Right cardiac atrium (tissue), 5 donors: ENCODE measurements at regions not wholly inside any gene's neighbourhood (a gene's known extent, or its start where the extent isn't known, plus 50 kb on each side); places are given as distances from the start of the nearest gene placed in this dataset.
A peak's percentile ranks its signal among the peaks of the same experiment; 100 is the strongest.

Source experiments
- ATAC-seq, 2 donors: fragments of 200-7000 bp; cut with Tn5 transposase; one replicate each; pipeline versions ENCODE4 v1.8.0 to v1.9.1; 2020; ENCODE audit warnings: moderate library complexity in 2 of 2, mild to moderate bottlenecking in 1 of 2
- DNase-seq, 3 donors: peaks; one replicate each; pipeline ENCODE4 v3.0.0-alpha.2; 2020
- H3K27ac ChIP-seq: one replicate; pipeline ENCODE4 v1.5.1; 2013; ENCODE audit warnings: mild to moderate bottlenecking, low read length, control low read depth, moderate library complexity
- H3K27me3 ChIP-seq: one replicate; pipeline ENCODE4 v1.6.1; 2013; ENCODE audit not compliant: control insufficient read depth, insufficient read depth
- H3K4me1 ChIP-seq: one replicate; pipeline ENCODE4 v1.6.1; 2013; ENCODE audit warnings: low read length; ENCODE audit not compliant: control insufficient read depth, insufficient read depth
- H3K4me3 ChIP-seq: one replicate; pipeline ENCODE4 v1.5.1; 2013; ENCODE audit warnings: low read length, control low read depth
- H3K9me3 ChIP-seq: one replicate; pipeline ENCODE4 v1.6.1; 2013; ENCODE audit warnings: low read length; ENCODE audit not compliant: control insufficient read depth
- WGBS: extraction: QIAGEN DNeasy Blood & Tissue Kit; methylation state at CpG from one replicate; pipeline ENCODE4 v1.1.7; 2013; 5-methylcytosine and 5-hydroxymethylcytosine counted together
- intact Hi-C, 4 donors: fragments of 100-400 bp; cut with DNase I; formaldehyde crosslinking; loops; one replicate each; pipeline versions ENCODE4 v1.11.0 to v1.14.0; 2022 to 2023
- donor health status: healthy with polysubstance abuse.
- donor health status: DM: no; HTN: yes; CAD: no.
- donor health status: DM: no; HTN: no; CAD: no.
- donor health status: DM: no; HTN: yes; CAD: no; lungs with severe emphysema.
- donor health status: DM: yes; HTN: yes; CAD: no.

- Histone ChIP-seq H3K9me3 (no peaks in the 10 kb centered on the region), H3K27me3 (no peaks in the 10 kb centered on the region), H3K4me1 (no peaks in the 10 kb centered on the region), H3K27ac (no peak overlapping the region), H3K4me3 (no peak overlapping the region)
- 85% methylated on average over 39 of the region's 39 CpGs for WGBS
- intact Hi-C loops = no loop called here
- ATAC-seq (no peak), DNase-seq (peak in 2 of 3 donors; percentile 20 to 46)
Observed at GRCh38 chr12:38154096-38155019, 162.2 kb upstream of the ALG10B start.

DNA sequence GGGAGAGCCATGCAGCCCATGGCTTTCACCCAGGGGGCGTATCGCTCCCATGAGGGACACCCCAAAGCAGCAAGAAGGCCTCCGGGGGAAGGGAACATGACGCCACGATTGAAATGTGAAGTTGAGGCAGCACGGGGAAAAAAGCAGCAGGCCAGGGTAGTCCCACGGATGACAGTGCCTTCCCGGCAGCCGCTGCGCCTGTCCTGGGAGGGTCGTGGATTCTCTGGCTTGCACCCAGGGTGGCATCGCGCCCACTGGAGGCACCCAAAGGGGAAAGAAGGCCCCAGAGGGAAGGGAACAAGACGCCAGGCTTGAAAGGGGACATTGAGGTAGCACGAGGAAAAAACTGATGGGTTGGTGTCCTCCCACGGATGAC, 161.6 kb upstream of the ALG10B start:
- intact Hi-C loops = no loop called here
- 84% methylated on average over 16 of the region's 16 CpGs for WGBS
- Histone ChIP-seq H3K9me3 (no peaks in the 10 kb centered on the region), H3K4me3 (no peak overlapping the region), H3K27ac (no peak overlapping the region), H3K4me1 (no peaks in the 10 kb centered on the region), H3K27me3 (no peaks in the 10 kb centered on the region)
- ATAC-seq (no peak), DNase-seq (peak in 1 of 3 donors; percentile 29)

DNA sequence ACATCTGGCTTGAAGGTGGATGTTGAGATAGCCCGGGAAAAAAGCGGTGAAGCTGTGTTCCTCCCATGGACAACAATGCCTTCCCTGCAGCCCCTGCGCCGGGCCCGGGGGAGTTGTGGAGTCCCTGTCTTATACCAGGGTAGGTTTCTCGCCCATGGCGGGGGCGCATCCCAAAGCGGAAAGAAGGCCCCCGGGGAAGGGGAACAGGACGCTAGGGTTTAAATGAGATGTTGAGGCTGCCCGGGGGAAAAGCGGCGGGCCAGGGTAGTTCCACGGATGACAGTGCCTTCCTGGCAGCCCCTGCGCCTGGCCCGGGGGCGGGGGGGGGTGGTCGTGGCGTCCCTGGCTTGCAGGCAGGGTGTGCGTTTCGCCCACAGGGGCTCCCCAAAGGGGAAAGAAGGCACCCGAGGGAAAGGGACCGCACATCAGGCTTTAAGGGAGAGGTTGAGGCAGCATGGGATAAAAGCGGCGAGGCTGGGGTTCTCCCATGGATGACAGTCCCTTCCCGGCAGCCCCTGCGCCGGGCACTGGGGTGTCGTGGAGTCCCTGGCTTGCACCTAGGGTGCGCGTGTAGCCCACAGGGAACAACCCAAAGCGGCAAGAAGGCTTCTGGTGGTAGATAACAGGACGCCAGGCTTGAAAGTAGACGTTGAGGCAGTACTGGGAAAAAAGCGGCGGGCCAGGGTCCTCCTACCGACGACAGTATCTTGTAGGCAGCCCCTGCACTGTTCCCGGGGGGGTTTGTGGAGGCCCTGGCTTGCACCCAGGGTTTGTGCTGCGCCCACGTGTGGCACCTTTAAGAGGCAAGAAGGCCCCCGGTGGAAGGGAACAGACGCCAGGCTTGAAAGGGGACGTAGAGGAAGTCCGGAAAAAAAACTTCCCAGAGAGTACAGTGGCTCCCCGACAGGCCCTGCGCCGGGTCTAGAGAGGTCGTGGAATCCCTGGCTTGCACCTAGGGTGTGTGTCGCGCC, 160.8 kb upstream of the ALG10B start:
- no peaks in the 10 kb centered on the region for H3K27me3 ChIP-seq
- H3K4me3 ChIP-seq = no peak overlapping the region
- 85% methylated on average over 52 of the region's 52 CpGs for WGBS
- H3K27ac ChIP-seq = no peak overlapping the region
- no peaks in the 10 kb centered on the region for H3K4me1 ChIP-seq
- intact Hi-C loops = no loop called here
- ATAC-seq (no peak), DNase-seq (peak in 2 of 3 donors; percentile 42 to 48)
- no peaks in the 10 kb centered on the region for H3K9me3 ChIP-seq

DNA sequence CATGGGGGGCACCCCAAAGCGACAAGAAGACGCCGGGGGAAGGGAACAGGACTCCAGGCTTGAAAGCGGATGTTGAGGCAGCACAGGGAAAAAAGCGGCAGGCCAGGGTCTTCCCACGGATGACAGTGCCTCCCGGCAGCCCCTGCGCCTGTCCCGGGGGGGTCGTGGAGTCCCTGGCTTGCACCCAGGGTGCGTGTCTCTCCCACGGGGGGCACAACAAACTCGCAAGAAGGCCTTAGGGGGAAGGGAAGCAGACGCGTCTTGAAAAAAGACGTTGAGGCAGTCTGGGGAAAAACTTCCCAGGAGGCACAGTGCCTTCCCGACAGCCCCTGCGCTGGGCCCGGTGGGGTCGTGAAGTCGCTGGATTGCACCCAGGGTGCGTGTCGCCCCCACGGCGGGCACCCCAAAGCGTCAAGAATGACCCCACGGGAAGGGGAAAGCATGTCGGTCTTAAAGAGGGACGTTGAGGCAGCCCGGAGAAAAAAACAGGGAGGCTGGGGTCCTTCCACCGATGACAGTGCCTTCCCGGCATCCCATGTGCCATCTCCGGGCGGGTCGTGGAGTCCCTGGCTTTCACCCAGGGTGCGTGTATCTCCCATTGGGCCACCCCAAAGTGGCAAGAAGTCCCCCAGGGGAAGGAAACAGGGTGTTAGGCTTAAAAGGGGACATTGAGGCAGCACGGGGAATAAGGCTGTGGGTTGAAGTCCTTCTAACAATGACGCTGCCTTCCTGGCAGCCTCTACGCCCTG, 159.9 kb upstream of the ALG10B start:
- DNase-seq = peak in 1 of 3 donors; percentile 24
- 84% methylated on average over 39 of the region's 39 CpGs for WGBS
- H3K9me3 ChIP-seq = no peaks in the 10 kb centered on the region
- intact Hi-C loops = no loop called here
- ATAC-seq = no peak
- H3K4me3 ChIP-seq = no peak overlapping the region
- no peaks in the 10 kb centered on the region for H3K27me3 ChIP-seq
- H3K27ac ChIP-seq = no peak overlapping the region
- no peaks in the 10 kb centered on the region for H3K4me1 ChIP-seq

DNA sequence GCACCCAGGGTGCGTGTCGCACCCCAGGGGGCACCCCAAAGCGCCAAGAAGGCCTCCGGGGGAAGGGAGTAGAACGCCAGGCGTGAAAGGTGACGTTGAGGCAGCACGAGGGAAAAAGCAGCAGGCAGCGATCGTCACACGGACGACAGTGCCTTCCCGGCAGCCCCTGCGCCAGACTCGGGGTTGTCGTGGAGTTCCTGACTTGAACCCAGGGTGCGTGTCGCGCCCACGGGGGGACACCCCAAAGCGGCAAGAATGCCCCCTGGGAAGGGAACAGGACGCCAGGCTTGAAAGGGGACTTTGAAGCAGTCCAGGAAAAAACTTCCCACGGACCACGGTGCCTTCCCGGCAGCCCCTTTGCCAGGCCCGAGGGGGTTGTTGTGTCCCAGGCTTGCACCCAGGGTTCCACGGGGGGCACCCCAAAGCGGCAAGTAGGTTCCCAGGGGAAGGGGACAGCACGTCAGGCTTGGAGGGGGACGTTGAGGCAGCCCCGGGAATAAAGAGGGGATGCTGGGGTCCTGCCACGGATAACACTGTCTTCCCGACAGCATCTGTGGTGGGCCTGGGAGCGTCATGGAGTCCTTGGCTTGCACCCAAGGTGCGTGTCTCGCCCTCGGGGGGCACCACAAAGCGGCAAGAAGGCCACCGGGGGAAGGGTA, 159.2 kb upstream of the ALG10B start:
- DNase-seq = peak in 2 of 3 donors; percentile 24 to 36
- 90% methylated on average over 39 of the region's 39 CpGs for WGBS
- H3K4me3 ChIP-seq = no peak overlapping the region
- intact Hi-C loops = no loop called here
- no peak for ATAC-seq
- no peaks in the 10 kb centered on the region for H3K9me3 ChIP-seq
- no peak overlapping the region for H3K27ac ChIP-seq
- no peaks in the 10 kb centered on the region for H3K4me1 ChIP-seq
- H3K27me3 ChIP-seq = no peaks in the 10 kb centered on the region

DNA sequence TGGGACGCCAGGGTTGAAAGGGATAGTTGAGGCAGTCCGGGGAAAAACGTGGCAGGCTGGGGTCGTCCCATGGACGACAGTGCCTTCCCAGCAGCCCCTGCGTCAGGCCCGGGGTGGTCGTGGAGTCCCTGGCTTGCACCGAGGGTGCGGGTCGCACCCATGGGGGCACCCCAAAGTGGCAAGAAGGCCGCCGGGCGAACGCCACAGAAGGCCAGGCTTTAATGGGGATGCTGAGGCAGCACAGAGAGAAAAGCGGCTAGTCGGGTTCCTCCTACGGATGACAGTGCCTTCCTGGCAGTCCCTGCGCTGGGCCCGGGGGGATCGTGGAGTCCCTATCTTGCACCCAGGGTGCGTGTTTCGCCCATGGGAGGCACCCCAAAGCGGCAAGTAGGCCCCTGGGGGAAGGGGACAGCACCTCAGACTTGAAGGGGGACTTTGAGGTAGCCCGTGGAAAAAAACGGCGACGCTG, 158.6 kb upstream of the ALG10B start:
- ATAC-seq = no peak
- intact Hi-C loops = no loop called here
- Histone ChIP-seq H3K4me3 (no peak overlapping the region), H3K9me3 (no peaks in the 10 kb centered on the region), H3K4me1 (no peaks in the 10 kb centered on the region), H3K27me3 (no peaks in the 10 kb centered on the region), H3K27ac (no peak overlapping the region)
- WGBS = 93% methylated on average over 28 of the region's 28 CpGs
- peak in 2 of 3 donors; percentile 7 to 46 for DNase-seq

DNA sequence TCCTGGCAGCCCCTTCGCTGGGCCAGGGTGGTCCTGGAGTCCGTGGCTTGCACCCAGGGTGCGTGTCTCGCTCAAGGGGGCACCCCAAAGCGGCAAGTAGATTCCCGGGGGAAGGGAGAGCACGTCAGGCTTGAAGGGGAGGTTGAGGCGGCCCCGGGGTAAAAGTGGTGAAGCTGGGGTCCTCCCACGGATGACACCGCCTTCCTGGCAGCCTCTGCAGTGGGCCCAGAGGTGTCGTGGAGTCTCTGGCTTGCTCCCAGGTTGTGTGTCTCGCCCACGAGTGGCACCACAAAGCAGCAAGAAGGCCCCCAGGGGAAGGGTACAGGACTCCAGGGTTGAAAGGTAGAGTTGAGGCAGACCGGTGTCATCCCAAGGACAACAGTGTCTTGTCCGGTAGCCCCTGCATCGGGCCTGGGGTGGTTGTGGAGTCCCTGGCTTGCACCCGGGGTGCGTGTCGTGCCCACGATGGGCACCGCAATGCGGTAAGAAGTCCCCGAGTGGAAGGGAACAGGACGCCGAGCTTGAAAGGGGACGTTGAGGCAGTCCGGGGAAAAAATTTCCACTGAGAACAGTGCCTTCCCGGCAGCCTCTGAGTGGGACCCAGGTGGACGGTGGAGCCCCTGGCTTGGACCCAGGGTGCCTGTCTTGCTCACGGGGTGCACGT, 158.0 kb upstream of the ALG10B start:
- H3K4me1 ChIP-seq = no peaks in the 10 kb centered on the region
- no peak overlapping the region for H3K27ac ChIP-seq
- intact Hi-C loops = no loop called here
- peak in 2 of 3 donors; percentile 18 to 44 for DNase-seq
- 86% methylated on average over 32 of the region's 32 CpGs for WGBS
- no peaks in the 10 kb centered on the region for H3K27me3 ChIP-seq
- no peaks in the 10 kb centered on the region for H3K9me3 ChIP-seq
- no peak for ATAC-seq
- H3K4me3 ChIP-seq = no peak overlapping the region

DNA sequence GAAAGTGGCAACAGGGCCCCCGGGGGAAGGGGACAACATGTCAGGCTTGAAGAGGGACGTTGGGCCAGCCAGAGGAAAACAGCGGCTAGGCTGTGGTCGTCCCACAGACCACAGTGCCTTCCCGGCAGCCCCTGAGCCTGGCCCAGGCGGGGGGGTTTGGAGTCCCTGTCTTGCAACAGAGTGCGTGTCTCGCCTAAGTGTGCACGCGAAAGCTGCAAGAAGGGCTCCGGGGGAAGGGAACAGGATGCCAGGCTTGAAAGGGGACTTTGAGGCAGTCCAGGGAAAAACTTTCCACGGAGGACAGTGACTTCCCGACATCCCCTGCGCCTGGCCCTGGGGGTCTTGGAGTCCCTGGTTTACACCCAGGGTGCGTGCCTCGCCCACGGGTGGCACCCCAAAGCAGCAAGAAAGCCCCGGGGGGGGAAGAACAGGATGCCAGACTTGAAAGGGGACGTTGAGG, 157.5 kb upstream of the ALG10B start:
- DNase-seq (peak in 1 of 3 donors; percentile 28), ATAC-seq (no peak)
- 85% methylated on average over 19 of the region's 19 CpGs for WGBS
- Histone ChIP-seq H3K4me3 (no peak overlapping the region), H3K27me3 (no peaks in the 10 kb centered on the region), H3K4me1 (no peaks in the 10 kb centered on the region), H3K9me3 (no peaks in the 10 kb centered on the region), H3K27ac (no peak overlapping the region)
- intact Hi-C loops = no loop called here

GRCh38 chr12:38159591-38160317, 156.8 kb upstream of the ALG10B start:
- no peaks in the 10 kb centered on the region for H3K4me1 ChIP-seq
- WGBS = 90% methylated on average over 39 of the region's 39 CpGs
- no peaks in the 10 kb centered on the region for H3K9me3 ChIP-seq
- DNase-seq = peak in 2 of 3 donors; percentile 32 to 46
- no peaks in the 10 kb centered on the region for H3K27me3 ChIP-seq
- no peak overlapping the region for H3K27ac ChIP-seq
- intact Hi-C loops = no loop called here
- no peak for ATAC-seq
- no peak overlapping the region for H3K4me3 ChIP-seq
